OCI-M1 (cell line): ENCODE measurements at regions not wholly inside any gene's neighbourhood (a gene's known extent, or its start where the extent isn't known, plus 50 kb on each side); places are given as distances from the start of the nearest gene placed in this dataset.

Source experiments
- DNase-seq: peaks from one replicate; lab custom pipeline; 2025; lab: John Stamatoyannopoulos, UW

DNA sequence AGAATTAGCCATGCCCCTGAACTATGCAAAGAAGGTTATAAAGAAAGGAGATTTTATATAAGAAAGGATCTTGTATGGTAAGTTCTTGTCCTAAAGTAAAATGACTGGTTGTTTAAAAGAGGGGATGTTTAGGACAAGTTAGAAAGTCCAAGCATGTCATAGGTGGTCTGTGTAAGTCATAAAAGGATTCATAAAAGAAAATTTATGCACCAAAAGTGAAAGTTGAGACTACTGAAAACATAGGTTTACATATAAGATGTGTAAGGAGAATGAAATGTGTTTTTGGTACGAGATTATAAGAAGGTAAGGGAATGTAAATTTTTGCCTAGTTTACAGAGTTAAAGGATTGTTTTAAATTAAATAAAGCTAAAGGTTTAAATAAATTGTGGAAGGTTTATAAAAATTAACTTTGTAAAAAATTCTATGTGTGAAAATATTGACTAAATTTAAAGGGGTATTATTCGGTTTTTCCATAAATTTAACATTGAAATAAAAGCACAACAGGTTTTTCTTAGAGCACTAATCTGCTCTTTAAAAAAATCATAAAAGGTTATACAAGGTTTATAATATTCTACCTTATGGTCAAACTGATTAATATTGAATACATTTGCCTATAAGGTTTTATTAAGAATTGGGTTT lies 93.6 kb upstream of the UST start:
- peak; percentile 59 for DNase-seq

DNA sequence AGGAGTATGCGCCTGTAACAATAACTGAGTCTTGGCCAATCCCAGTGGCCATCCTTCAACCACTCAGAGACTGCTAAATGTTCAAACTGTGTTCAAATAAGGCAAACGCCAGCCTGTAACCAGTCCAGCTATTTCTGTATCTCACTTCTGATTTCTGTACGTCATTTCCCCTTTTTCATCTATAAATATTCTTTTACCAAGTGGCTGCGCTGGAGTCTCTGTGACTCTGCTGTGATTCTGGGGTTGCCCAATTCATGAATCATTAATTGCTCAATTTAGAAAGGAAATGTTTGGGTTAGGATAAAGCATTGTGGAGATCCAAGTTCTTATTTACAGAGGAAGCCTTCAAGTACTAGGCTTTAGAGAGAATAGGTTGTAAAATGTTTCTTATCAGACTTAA lies 89.8 kb upstream of the UST start:
- DNase-seq = no peak

DNA sequence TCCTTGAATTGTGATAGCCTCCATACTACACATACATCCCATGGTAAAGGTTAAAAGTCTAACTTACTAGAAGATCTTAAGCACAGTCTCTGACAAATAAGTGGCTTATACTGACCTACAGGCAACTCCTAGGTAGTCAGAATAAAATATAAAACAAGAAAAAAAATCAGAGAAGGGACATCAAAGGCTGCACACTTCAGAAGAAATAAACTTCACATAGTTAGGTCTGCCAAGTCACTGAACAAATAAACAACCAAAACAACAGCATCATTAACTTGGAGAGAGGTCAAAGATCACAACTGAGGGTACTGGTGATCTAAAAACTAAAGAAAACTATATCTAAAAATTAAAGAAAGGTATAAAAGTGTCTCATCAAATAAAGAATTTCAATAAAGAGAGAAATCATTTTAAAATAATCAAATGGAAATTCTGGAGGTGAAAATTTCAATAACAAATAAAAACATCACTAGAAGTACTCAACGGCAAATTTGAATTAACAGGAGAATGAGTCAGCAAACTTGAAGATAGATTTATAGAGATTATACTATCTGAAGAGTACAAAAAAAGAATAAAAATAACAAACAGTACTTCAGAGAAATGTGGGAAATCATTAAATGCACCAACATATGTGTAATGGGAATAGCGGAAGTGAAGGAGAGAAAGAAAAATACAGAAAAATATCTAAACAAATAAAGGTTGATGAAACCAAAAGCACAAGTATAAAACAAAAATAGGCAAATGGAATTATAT lies 88.0 kb upstream of the UST start:
- no peak for DNase-seq

DNA sequence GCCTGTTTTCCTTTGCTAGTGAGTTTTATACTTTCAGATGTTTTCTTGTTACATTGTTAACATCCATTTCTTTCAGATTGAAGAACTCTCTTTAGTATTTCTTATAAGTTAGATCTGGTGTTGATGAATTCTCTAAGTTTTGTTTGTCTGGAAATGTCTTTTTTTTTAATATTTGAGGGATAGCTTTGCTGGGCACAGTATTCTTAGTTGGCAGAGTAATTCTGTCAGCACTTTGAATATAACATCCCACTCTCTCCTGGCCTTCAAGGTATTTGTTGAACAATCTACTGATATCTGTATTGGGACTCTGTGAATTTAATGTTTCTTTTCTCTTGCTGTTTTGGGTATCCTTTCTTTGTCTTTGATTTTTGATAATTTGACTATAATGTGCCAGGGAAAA lies 79.4 kb upstream of the UST start:
- no peak for DNase-seq

DNA sequence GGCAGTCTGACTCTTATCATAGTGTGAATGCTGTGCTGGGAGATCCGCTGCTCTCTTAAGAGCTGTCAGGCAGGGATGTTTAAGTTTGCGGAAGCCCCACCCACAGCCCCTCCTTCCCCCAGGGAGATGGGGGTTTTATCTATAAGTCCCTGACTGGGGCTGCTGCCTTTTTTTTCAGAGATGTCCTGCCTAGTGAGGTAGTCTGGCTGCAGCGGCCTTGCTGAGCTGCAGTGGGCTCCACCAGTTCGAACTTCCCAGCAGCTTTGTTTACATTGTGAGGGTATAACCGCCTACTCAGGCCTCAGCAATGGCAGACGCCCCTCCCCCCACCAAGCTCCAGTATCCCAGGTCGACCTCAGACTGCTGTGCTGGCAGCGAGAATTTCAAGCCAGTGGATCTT lies 75.7 kb upstream of the UST start:
- no peak for DNase-seq

DNA sequence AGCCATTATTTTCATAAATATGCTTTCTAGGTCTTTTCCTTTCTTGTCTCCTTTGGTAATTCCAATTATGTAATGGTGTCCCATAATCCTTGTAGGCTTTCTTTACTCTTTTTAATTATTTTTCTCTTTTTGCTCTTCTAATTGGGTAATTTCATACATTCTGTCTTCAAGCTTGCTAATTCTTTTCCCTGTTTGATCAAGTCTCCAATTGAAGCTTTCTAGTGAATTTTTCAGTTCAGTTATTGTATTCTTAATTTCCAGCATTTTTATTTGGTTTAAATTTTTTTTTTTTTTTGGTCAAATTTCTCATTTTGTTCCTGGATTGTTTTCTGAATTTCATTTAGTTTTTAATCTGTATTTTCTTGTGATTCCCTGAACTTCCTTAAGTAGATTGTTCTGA lies 74.9 kb upstream of the UST start:
- DNase-seq = no peak

DNA sequence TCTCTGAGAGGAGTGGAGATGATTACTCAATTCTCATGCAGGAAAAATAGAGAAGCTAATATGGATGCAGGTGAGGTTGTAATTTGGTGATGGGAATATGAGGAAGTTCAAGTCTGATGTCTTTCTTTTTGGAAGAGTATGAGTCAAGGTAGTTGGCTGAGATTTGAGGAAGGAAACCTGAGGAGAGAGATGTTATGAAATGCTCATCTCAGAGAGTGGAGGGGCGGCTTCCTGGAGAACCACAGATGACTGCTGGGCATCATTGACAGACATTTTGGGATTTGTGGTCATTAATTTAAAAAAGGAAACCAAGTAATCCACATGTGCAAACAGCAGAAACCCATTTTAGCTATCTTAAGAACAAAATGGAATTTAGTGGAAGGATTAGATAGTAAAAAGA lies 72.5 kb upstream of the UST start:
- DNase-seq = no peak

DNA sequence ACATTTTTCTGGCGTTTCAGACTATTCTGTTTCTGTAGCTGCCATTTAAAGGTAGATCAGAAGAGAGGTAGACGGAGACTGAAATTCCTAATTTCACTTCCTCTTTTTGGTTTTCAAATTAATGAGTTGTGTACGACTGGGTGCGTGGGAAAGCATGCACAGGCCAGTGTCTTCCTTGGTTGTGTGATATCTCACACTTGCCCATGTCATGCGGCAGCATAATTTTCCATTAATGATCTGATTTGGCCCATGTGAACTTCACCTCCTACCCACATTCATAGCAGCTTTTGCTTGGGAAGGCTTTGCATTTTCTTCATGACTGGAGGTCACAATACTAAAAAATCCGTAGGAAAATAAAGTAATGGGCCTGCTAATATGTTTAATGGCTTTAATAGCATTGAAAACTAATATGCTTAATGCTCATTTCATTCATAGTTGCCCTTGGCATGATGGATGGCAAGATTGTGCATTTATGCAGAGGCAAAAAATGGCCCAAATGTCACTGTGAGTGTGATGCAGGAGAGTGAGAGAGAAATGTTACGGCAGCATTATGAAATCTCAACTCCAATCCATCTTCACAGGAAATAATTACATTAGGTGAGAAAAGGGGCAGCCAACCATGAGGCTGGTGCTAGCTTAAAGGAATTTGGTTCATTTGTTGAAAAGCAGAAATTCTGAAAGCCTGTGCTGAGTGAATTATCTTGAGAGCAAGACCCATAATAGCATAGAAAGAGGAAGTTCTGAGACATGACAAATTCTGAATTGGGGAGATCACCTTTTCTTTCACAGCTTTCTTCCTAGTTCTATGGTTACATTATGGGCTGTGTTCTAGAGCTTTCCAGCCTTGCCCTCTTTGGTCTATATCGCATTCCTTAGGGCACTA lies 69.0 kb upstream of the UST start:
- peak; percentile 72 for DNase-seq

DNA sequence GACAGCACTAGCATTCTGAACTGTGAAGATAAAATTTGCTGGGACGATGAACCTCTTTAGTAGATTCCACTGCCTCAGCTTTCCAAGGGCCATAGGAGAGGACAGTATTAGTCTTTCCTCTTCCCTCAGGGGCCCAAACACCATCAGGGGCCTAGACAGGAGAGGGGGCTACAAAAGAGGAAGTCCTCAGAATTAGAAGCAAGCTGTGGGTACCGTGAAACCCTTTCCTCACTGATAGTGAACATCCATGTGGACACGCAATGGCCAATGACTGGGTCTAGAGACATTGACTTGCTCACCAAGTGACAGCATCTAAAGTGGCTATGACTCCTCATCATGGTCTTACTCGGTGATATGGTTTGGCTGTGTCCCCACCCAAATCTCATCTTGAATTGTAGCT lies 68.1 kb upstream of the UST start:
- no peak for DNase-seq

DNA sequence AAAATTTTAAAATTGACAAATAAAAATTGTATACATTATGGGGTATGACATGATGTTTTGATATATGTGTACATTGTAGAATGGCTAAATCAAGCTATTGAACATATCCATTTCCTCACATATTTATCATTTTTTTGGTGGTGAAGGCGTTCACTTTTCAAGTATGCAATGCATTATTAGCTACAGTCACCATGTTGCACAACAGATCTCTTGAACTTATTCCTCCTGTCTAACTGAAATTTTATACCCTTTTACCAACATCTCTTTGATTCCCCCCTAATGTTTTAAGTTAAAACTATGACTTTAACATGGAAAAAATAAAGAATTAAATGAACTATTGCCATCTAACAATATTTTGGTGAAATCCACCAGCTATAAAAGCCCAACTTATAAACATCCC lies 65.2 kb upstream of the UST start:
- DNase-seq = no peak

DNA sequence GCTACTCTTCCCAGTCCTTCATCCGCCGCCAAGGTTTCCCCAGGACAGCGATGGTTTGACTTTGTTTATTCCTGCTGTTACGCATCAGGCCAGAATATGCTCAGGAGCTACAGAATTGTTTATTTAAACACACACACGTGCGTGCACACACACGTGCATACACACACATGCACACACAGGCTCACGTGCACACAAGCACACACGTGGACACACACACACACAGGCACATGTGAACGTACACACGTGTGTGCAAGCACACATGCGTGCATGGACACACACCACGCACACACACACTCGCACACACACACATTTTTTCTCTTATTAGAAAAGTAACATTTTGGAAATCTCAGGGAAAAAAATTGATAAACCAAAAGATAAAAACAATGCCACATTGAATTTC lies 64.6 kb upstream of the UST start:
- no peak for DNase-seq

DNA sequence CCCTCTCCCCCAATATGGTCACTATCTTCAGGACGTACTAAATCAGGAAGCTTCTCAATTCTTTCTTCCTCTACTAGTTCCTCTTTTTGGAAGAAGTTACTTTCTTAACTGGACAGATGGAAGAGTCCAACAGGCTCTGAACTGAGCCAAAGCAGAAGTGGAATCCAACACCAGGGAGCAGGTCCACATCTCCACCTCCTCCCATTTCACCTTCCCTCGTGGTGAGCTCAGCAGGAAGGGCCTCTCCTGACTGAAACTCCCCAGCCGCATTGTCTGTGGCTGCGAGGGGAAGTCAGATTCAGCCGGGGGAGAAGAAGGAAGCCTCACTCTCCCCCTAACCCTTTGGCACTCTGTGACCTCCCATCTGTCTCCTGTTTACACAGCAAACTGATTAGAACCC lies 63.8 kb upstream of the UST start:
- DNase-seq = peak; percentile 91

DNA sequence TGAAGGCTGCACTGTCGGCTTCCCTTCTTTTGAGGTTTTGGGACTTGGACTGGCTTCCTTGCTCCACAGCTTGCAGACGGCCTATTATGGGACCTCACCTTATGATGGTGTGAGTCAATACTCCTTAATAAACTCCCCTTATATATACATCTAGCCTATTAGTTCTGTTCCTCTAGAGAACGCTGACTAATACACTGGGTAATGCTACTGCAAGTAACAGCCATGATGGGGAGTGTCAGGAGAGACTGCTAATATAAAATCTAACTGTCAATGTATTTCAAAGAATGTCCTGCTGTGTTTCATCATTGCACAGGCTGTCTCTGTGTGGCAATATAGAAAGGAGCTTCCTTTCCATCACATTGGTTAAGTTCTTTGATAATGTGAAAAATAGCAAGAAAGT lies 57.7 kb upstream of the UST start:
- DNase-seq = no peak

DNA sequence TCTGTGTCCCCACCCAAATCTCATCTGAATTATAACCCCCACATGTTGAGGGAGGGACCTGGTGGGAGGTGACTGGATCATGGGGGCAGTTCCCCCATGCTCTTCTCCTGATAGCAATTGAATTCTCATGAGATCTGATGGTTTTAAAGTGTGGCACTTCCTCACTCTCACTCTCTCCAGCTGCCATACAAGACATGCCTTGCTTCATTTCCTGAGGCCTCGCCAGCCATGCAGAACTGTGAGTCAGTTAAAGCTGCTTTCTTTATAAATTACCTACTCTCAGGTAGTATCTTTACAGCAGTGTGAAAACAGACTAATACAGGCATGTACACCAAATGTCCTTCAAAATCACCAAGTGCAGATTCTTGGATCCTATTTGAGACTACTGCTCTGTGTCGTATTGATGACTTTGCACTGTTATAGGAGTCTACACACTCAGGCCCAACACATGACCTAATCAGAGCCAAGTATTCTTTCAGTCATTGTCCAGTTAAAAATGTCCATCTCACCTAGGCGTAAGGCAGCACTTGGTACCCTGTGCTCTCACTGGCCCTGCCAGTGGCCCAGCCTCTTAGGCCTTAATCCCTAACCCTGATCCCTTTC lies 52.8 kb upstream of the UST start:
- DNase-seq = no peak
